ENCODE measurements at regions not wholly inside any gene's neighbourhood (a gene's known extent, or its start where the extent isn't known, plus 50 kb on each side); places are given as distances from the start of the nearest gene placed in this dataset.

GRCh38 chr3:99286266-99286845, 352.0 kb upstream of the COL8A1 start:
- H3K9me3 ChIP-seq (ENCODE audit: control insufficient read depth, insufficient read depth, low read length): no peaks in the 10 kb centered on the region
- H3K36me3 ChIP-seq (ENCODE audit: control insufficient read depth, insufficient read depth, low read length): no peaks in the 10 kb centered on the region
- H3K27ac ChIP-seq (ENCODE audit: low read length): no peak overlapping the region
- no peaks in the 10 kb centered on the region for H3K4me1 ChIP-seq (ENCODE audit: control insufficient read depth, insufficient read depth, low read length)
- no peak for DNase-seq (ENCODE audit: low read depth, low spot score)
- H3K27me3 ChIP-seq (ENCODE audit: control insufficient read depth, insufficient read depth, low read length): no peaks in the 10 kb centered on the region
- no peak overlapping the region for H3K4me3 ChIP-seq (ENCODE audit: low read length)

- no CpG with 5 or more reads among the region's 9 CpGs for WGBS (ENCODE audit: insufficient coverage, insufficient read length)
- Histone ChIP-seq H3K4me1 (ENCODE audit: control insufficient read depth, insufficient read depth, low read length) (no peaks in the 10 kb centered on the region), H3K27me3 (ENCODE audit: control insufficient read depth, insufficient read depth, low read length) (no peaks in the 10 kb centered on the region)
Observed at GRCh38 chr3:99269606-99270351, 368.3 kb upstream of the DCBLD2 start.

DNA sequence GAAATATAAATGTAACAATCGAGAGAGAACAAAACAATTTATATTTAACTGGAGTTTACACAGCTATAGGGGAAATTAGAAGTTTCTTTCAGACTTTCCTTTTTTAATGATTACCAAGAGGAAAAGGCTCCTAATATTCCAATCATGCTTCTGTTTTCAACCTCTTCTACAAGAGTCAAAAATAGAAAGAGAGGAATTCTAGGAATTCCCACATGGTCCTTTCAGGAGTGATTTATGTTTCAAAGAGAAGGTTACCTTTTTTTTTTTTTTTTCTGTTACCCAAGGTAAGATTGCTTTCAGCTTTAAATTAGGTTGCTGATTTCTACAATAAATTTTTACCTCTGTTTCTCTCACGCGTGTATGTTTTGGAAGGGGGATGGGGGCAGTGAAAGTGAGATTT, 355.3 kb upstream of the DCBLD2 start:
- H3K36me3 ChIP-seq (ENCODE audit: control insufficient read depth, insufficient read depth, low read length): no peaks in the 10 kb centered on the region
- WGBS (ENCODE audit: insufficient coverage, insufficient read length): no CpG with 5 or more reads among the region's 3 CpGs
- H3K4me3 ChIP-seq (ENCODE audit: low read length): no peak overlapping the region
- H3K9me3 ChIP-seq (ENCODE audit: control insufficient read depth, insufficient read depth, low read length): no peaks in the 10 kb centered on the region
- H3K27ac ChIP-seq (ENCODE audit: low read length): no peak overlapping the region
- H3K4me1 ChIP-seq (ENCODE audit: control insufficient read depth, insufficient read depth, low read length): no peaks in the 10 kb centered on the region
- no peaks in the 10 kb centered on the region for H3K27me3 ChIP-seq (ENCODE audit: control insufficient read depth, insufficient read depth, low read length)
- no peak for DNase-seq (ENCODE audit: low read depth, low spot score)

More at GRCh38 chr3:99269606-99270351, 368.3 kb upstream of the DCBLD2 start:
- Histone ChIP-seq H3K36me3 (ENCODE audit: control insufficient read depth, insufficient read depth, low read length) (no peaks in the 10 kb centered on the region), H3K4me3 (ENCODE audit: low read length) (no peak overlapping the region), H3K27ac (ENCODE audit: low read length) (no peak overlapping the region), H3K9me3 (ENCODE audit: control insufficient read depth, insufficient read depth, low read length) (no peaks in the 10 kb centered on the region)
- DNase-seq (ENCODE audit: low read depth, low spot score): no peak

DNA sequence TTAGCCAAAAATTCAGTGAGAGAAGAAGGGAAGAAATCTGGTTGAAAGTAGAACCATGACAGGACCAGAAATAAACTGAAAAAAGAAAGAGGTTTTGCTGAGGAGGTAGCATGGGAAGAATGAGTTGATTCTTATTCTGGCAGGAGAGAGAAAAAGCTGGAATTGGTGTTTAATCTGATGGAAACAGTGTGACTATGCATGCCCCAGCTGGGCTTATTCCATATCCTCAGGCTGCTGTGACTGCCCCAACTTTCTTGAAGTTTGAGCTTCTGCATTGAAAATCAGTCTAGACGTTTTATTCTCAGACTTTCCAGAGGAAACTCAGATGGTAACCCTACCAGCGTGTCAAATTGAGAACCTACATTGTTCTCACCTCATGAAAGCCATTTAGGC, 352.5 kb upstream of the DCBLD2 start:
- Histone ChIP-seq H3K27me3 (ENCODE audit: control insufficient read depth, insufficient read depth, low read length) (no peaks in the 10 kb centered on the region), H3K36me3 (ENCODE audit: control insufficient read depth, insufficient read depth, low read length) (no peaks in the 10 kb centered on the region), H3K4me1 (ENCODE audit: control insufficient read depth, insufficient read depth, low read length) (no peaks in the 10 kb centered on the region), H3K27ac (ENCODE audit: low read length) (no peak overlapping the region), H3K9me3 (ENCODE audit: control insufficient read depth, insufficient read depth, low read length) (no peaks in the 10 kb centered on the region), H3K4me3 (ENCODE audit: low read length) (no peak overlapping the region)
- no peak for DNase-seq (ENCODE audit: low read depth, low spot score)
- no CpG with 5 or more reads among the region's 2 CpGs for whole genome bisulfite sequencing (ENCODE audit: insufficient coverage, insufficient read length)

DNA sequence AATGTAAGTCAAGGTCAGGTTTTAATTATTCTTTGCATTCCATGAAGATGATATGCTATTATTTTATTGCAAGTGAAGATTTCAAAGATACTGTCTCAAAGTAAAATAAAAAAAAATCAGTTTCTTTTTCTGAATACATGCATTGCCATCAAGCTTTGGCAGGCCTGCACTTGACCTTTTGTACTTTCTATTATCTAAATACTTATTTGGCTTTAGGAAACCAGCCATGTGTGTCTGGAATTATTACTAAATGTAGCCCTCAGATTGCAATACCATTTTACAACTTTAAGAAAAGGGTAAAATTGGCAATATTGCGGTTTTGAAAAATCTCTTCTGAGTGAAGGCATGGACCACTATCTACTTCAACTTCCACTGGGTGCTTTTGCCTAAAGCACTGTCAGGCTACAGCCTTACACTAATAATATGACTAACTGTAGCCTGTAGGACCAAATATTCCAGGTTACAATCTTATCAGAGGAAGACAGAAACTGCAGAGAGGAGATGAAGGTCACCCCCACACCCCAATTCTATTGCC, 349.4 kb upstream of the DCBLD2 start:
- WGBS (ENCODE audit: insufficient coverage, insufficient read length): no CpG with 5 or more reads among the region's 1 CpG
- Histone ChIP-seq H3K4me1 (ENCODE audit: control insufficient read depth, insufficient read depth, low read length) (no peaks in the 10 kb centered on the region), H3K36me3 (ENCODE audit: control insufficient read depth, insufficient read depth, low read length) (no peaks in the 10 kb centered on the region), H3K4me3 (ENCODE audit: low read length) (no peak overlapping the region), H3K9me3 (ENCODE audit: control insufficient read depth, insufficient read depth, low read length) (no peaks in the 10 kb centered on the region), H3K27ac (ENCODE audit: low read length) (no peak overlapping the region), H3K27me3 (ENCODE audit: control insufficient read depth, insufficient read depth, low read length) (no peaks in the 10 kb centered on the region)
- DNase-seq (ENCODE audit: low read depth, low spot score): no peak

DNA sequence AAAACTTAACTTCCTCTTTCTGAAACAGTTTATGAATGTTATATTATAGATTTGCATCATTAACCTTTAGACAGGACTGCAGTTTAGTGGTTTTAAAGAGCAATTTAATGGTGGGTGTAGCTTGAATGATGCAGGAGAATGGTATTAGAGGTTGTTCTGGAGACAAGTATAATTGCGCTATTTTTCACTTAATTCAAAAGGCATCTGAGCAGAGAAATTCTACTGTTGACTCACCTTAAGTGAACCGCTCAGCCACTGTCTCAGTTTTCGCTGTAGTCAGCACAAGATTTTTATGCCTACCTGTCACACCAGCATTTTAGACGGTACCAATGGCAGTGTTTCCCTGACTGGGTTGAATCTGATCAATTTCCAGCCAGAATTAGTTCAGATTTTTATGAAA, 348.8 kb upstream of the DCBLD2 start:
- Histone ChIP-seq H3K4me3 (ENCODE audit: low read length) (no peak overlapping the region), H3K4me1 (ENCODE audit: control insufficient read depth, insufficient read depth, low read length) (no peaks in the 10 kb centered on the region), H3K27me3 (ENCODE audit: control insufficient read depth, insufficient read depth, low read length) (no peaks in the 10 kb centered on the region), H3K27ac (ENCODE audit: low read length) (no peak overlapping the region), H3K9me3 (ENCODE audit: control insufficient read depth, insufficient read depth, low read length) (no peaks in the 10 kb centered on the region), H3K36me3 (ENCODE audit: control insufficient read depth, insufficient read depth, low read length) (no peaks in the 10 kb centered on the region)
- DNase-seq (ENCODE audit: low read depth, low spot score): no peak
- no CpG with 5 or more reads among the region's 4 CpGs for WGBS (ENCODE audit: insufficient coverage, insufficient read length)

DNA sequence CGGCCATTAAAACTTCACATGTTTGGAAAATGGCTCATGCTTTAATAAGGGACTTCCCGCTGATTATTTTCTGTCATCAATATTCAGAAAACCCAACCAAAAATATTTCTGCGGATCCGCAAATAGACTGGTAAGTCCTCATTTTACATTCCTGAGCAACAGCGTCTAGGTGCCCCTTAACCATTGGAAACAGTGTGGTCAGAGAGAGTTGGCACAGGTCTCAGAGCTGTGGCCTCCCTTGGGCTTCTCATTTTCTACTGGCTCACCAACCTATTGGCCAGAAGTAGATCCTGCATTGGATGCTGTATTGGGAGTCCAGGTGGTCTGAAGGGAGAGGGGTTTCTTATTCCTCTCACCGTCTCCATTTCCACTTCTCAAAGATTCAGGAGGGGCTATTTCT, 348.1 kb upstream of the DCBLD2 start:
- Histone ChIP-seq H3K9me3 (ENCODE audit: control insufficient read depth, insufficient read depth, low read length) (no peaks in the 10 kb centered on the region), H3K27ac (ENCODE audit: low read length) (no peak overlapping the region), H3K27me3 (ENCODE audit: control insufficient read depth, insufficient read depth, low read length) (no peaks in the 10 kb centered on the region), H3K4me1 (ENCODE audit: control insufficient read depth, insufficient read depth, low read length) (no peaks in the 10 kb centered on the region), H3K4me3 (ENCODE audit: low read length) (no peak overlapping the region), H3K36me3 (ENCODE audit: control insufficient read depth, insufficient read depth, low read length) (no peaks in the 10 kb centered on the region)
- no peak for DNase-seq (ENCODE audit: low read depth, low spot score)
- WGBS (ENCODE audit: insufficient coverage, insufficient read length): no CpG with 5 or more reads among the region's 6 CpGs

GRCh38 chr3:99248913-99249312, 347.4 kb upstream of the DCBLD2 start:
- H3K4me3 ChIP-seq (ENCODE audit: low read length): no peak overlapping the region
- H3K27ac ChIP-seq (ENCODE audit: low read length): no peak overlapping the region
- H3K4me1 ChIP-seq (ENCODE audit: control insufficient read depth, insufficient read depth, low read length): no peaks in the 10 kb centered on the region
- no CpG with 5 or more reads among the region's 1 CpG for WGBS (ENCODE audit: insufficient coverage, insufficient read length)
- H3K9me3 ChIP-seq (ENCODE audit: control insufficient read depth, insufficient read depth, low read length): no peaks in the 10 kb centered on the region
- H3K36me3 ChIP-seq (ENCODE audit: control insufficient read depth, insufficient read depth, low read length): no peaks in the 10 kb centered on the region
- no peaks in the 10 kb centered on the region for H3K27me3 ChIP-seq (ENCODE audit: control insufficient read depth, insufficient read depth, low read length)
- DNase-seq (ENCODE audit: low read depth, low spot score): no peak

- Histone ChIP-seq H3K4me1 (ENCODE audit: control insufficient read depth, insufficient read depth, low read length) (no peaks in the 10 kb centered on the region), H3K27me3 (ENCODE audit: control insufficient read depth, insufficient read depth, low read length) (no peaks in the 10 kb centered on the region), H3K4me3 (ENCODE audit: low read length) (no peak overlapping the region), H3K36me3 (ENCODE audit: control insufficient read depth, insufficient read depth, low read length) (no peaks in the 10 kb centered on the region), H3K27ac (ENCODE audit: low read length) (no peak overlapping the region), H3K9me3 (ENCODE audit: control insufficient read depth, insufficient read depth, low read length) (no peaks in the 10 kb centered on the region)
- no peak for DNase-seq (ENCODE audit: low read depth, low spot score)
- no CpG with 5 or more reads among the region's 1 CpG for WGBS (ENCODE audit: insufficient coverage, insufficient read length)
Observed at GRCh38 chr3:99248130-99248529, 346.6 kb upstream of the DCBLD2 start.

- H3K36me3 ChIP-seq (ENCODE audit: control insufficient read depth, insufficient read depth, low read length): no peaks in the 10 kb centered on the region
- WGBS (ENCODE audit: insufficient coverage, insufficient read length): no CpG with 5 or more reads among the region's 2 CpGs
- H3K27me3 ChIP-seq (ENCODE audit: control insufficient read depth, insufficient read depth, low read length): no peaks in the 10 kb centered on the region
- DNase-seq (ENCODE audit: low read depth, low spot score): no peak
- no peak overlapping the region for H3K27ac ChIP-seq (ENCODE audit: low read length)
- no peaks in the 10 kb centered on the region for H3K9me3 ChIP-seq (ENCODE audit: control insufficient read depth, insufficient read depth, low read length)
- H3K4me3 ChIP-seq (ENCODE audit: low read length): no peak overlapping the region
- H3K4me1 ChIP-seq (ENCODE audit: control insufficient read depth, insufficient read depth, low read length): no peaks in the 10 kb centered on the region
Observed at GRCh38 chr3:99246010-99246654, 344.6 kb upstream of the DCBLD2 start.
